Brain microvascular endothelial cell (primary cell): ENCODE measurements at regions not wholly inside any gene's neighbourhood (a gene's known extent, or its start where the extent isn't known, plus 50 kb on each side); places are given as distances from the start of the nearest gene placed in this dataset.
A peak's percentile ranks its signal among the peaks of the same experiment; 100 is the strongest.
"Not testable (repeated sequence)": the region's sequence is repeated elsewhere in the genome, so short reads cannot be mapped to it uniquely, and the experiment has no call there.

Source experiments
- DNase-seq: peaks from one replicate; pipeline ENCODE4 v3.0.0-alpha.2; 2020
- H3K27ac ChIP-seq: fragments of 250-450 bp; sonication (Bioruptor Pico); 2 replicates; pipeline ENCODE4 v1.5.1; 2020; ENCODE audit warnings: mild to moderate bottlenecking, moderate library complexity
- H3K27me3 ChIP-seq: fragments of 250-450 bp; sonication (Bioruptor Pico); replicated peaks from 2 replicates; pipeline ENCODE4 v1.5.1; 2020; ENCODE audit warnings: mild to moderate bottlenecking
- H3K36me3 ChIP-seq: fragments of 250-450 bp; sonication (Bioruptor Pico); replicated peaks from 2 replicates; pipeline ENCODE4 v1.5.1; 2020; ENCODE audit warnings: mild to moderate bottlenecking
- H3K4me3 ChIP-seq: 2 replicates; pipeline ENCODE4 v1.5.1; 2011; ENCODE audit warnings: low read depth, mild to moderate bottlenecking, control low read depth, low read length, moderate library complexity
- in situ Hi-C: cut with HindIII; loops from 2 replicates; pipeline ENCODE4 v1.10.0; 2017; ENCODE audit warnings: low sequenced_read_pairs, low pct_ligation_motif_present
- TF ChIP-seq, protein P1 (sequence below): IDR thresholded peaks from 2 replicates; pipeline ENCODE4 v1.5.1; 2011; ENCODE audit warnings: low read depth, mild to moderate bottlenecking, moderate library complexity, low read length, control low read depth, inconsistent platforms; ENCODE audit errors: missing control alignments

GRCh38 chrX:45479196-45479834, 278.6 kb upstream of the DIPK2B start:
- DNase-seq, result peak; percentile 75
- TF ChIP-seq, protein P1, sequence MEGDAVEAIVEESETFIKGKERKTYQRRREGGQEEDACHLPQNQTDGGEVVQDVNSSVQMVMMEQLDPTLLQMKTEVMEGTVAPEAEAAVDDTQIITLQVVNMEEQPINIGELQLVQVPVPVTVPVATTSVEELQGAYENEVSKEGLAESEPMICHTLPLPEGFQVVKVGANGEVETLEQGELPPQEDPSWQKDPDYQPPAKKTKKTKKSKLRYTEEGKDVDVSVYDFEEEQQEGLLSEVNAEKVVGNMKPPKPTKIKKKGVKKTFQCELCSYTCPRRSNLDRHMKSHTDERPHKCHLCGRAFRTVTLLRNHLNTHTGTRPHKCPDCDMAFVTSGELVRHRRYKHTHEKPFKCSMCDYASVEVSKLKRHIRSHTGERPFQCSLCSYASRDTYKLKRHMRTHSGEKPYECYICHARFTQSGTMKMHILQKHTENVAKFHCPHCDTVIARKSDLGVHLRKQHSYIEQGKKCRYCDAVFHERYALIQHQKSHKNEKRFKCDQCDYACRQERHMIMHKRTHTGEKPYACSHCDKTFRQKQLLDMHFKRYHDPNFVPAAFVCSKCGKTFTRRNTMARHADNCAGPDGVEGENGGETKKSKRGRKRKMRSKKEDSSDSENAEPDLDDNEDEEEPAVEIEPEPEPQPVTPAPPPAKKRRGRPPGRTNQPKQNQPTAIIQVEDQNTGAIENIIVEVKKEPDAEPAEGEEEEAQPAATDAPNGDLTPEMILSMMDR, result no peak
- Histone ChIP-seq H3K4me3 (no peak overlapping the region), H3K36me3 (no peaks in the 10 kb centered on the region), H3K27me3 (no peaks in the 10 kb centered on the region), H3K27ac (peak overlapping the region; percentile 91)
- in situ Hi-C loops, result no loop called here

GRCh38 chrX:45472968-45473367, 272.3 kb upstream of the DIPK2B start:
- no peak for DNase-seq
- H3K27ac ChIP-seq, result peak overlapping the region; percentile 64
- H3K36me3 ChIP-seq, result no peaks in the 10 kb centered on the region
- in situ Hi-C loops, result no loop called here
- no peaks in the 10 kb centered on the region for H3K27me3 ChIP-seq
- no peak overlapping the region for H3K4me3 ChIP-seq
- TF ChIP-seq, protein P1, result no peak

- H3K27me3 ChIP-seq, H3K36me3 ChIP-seq, in situ Hi-C loops, H3K4me3 ChIP-seq, H3K27ac ChIP-seq, DNase-seq: not testable (repeated sequence)
Measured at GRCh38 chrX:45467537-45467936, 266.9 kb upstream of the DIPK2B start.

DNA sequence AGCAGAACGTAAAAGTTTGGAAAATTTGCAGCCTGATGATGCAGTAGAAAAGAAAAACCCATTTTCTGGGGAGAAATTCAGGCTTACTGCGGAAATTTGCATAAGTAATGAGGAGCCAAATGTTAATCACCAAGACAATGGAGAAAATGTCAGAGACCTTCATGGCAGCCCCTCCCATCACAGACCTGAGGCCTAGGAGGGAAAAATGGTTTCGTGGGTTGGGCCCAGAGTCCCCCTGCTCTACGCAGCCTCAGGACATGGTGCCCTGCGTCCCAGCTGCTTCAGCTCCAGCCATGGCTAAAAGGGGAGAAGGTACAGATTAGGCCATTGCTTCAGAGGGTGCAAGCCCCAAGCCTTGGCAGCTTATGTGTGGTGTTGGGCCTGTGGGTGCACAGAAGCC, 255.1 kb upstream of the DIPK2B start:
- H3K27ac ChIP-seq, H3K4me3 ChIP-seq, H3K36me3 ChIP-seq, in situ Hi-C loops, DNase-seq, H3K27me3 ChIP-seq: not testable (repeated sequence)

DNA sequence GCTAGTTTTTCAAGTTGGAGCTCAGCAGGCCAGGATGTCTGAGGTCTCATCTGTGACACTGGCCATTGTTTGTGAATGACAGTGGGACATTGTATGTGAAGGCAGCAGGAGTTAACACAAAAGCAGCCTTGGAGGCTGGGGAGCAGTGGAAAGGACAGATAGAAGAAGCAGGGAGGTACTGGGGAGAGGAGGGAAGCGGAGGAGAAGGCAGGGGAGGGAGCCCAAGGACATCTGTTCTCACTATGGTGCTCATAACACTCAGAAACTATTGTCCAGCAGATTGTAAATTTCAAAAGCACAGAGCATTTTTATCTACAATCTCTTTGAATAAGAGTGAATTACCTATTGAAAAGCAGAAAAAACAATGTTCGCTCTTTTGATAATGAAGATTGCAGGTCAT, 253.6 kb upstream of the DIPK2B start:
- in situ Hi-C loops, result no loop called here
- Histone ChIP-seq H3K36me3 (no peaks in the 10 kb centered on the region), H3K27ac (no peak overlapping the region), H3K4me3 (no peak overlapping the region), H3K27me3 (no peaks in the 10 kb centered on the region)
- TF ChIP-seq, protein P1, result no peak
- no peak for DNase-seq

- H3K4me3 ChIP-seq, result no peak overlapping the region
- H3K27me3 ChIP-seq, result no peaks in the 10 kb centered on the region
- H3K27ac ChIP-seq, result no peak overlapping the region
- DNase-seq, result no peak
- in situ Hi-C loops, result no loop called here
- TF ChIP-seq, protein P1, result no peak
- no peaks in the 10 kb centered on the region for H3K36me3 ChIP-seq
Measured at GRCh38 chrX:45449982-45450381, 249.3 kb upstream of the DIPK2B start.

GRCh38 chrX:45447995-45448394, 247.3 kb upstream of the DIPK2B start:
- DNase-seq, result no peak
- in situ Hi-C loops, result no loop called here
- H3K36me3 ChIP-seq, result no peaks in the 10 kb centered on the region
- TF ChIP-seq, protein P1, result no peak
- no peak overlapping the region for H3K27ac ChIP-seq
- no peaks in the 10 kb centered on the region for H3K27me3 ChIP-seq
- H3K4me3 ChIP-seq, result no peak overlapping the region
